Skeletal muscle tissue (tissue), 3 donors: ENCODE measurements at regions not wholly inside any gene's neighbourhood (a gene's known extent, or its start where the extent isn't known, plus 50 kb on each side); places are given as distances from the start of the nearest gene placed in this dataset.

Experiments
- H3K27ac ChIP-seq: one replicate; pipeline ENCODE4 v1.7.0; 2013; ENCODE audit warnings: mild to moderate bottlenecking, low read depth, low read length, inconsistent platforms
- H3K27me3 ChIP-seq, 3 donors: one replicate each; pipeline ENCODE4 v1.7.0; 2013; ENCODE audit warnings: low read length in 3 of 3; ENCODE audit not compliant: control insufficient read depth in 3 of 3, insufficient read depth in 3 of 3
- H3K36me3 ChIP-seq, 3 donors: one replicate each; pipeline ENCODE4 v1.7.0; 2013; ENCODE audit warnings: low read length in 3 of 3; ENCODE audit not compliant: control insufficient read depth in 3 of 3, insufficient read depth in 3 of 3
- H3K4me1 ChIP-seq, 3 donors: one replicate each; pipeline ENCODE4 v1.7.0; 2013; ENCODE audit warnings: low read length in 3 of 3, mild to moderate bottlenecking in 3 of 3; ENCODE audit not compliant: control insufficient read depth in 3 of 3, insufficient read depth in 3 of 3
- H3K4me3 ChIP-seq, 3 donors: one replicate each; pipeline ENCODE4 v1.7.0; 2013; ENCODE audit warnings: low read length in 3 of 3
- H3K9ac ChIP-seq, 3 donors: one replicate each; pipeline ENCODE4 v1.7.0; 2013; ENCODE audit warnings: low read length in 3 of 3, mild to moderate bottlenecking in 3 of 3, moderate library complexity in 2 of 3, low read depth in 1 of 3
- H3K9me3 ChIP-seq, 3 donors: one replicate each; pipeline ENCODE4 v1.7.0; 2013; ENCODE audit warnings: low read length in 3 of 3; ENCODE audit not compliant: control insufficient read depth in 3 of 3
- donor health status: Osteomylitis.

- no peaks in the 10 kb centered on the region for H3K36me3 ChIP-seq
- peaks cover 6 to 11% (median 10%) of the 10 kb centered on the region in 3 donors for H3K27me3 ChIP-seq
- H3K27ac ChIP-seq: no peak overlapping the region
- no peaks in the 10 kb centered on the region for H3K4me1 ChIP-seq
- no peak overlapping the region for H3K4me3 ChIP-seq
- H3K9ac ChIP-seq: no peak overlapping the region
- H3K9me3 ChIP-seq: peaks cover 0 to 6% (median 3%) of the 10 kb centered on the region in 3 donors
Measured at GRCh38 chr22:27429476-27429875, 372.1 kb downstream of the MN1 start.

GRCh38 chr22:27431081-27431480 lies 370.5 kb downstream of the MN1 start:
- H3K4me3 ChIP-seq: no peak overlapping the region
- H3K27me3 ChIP-seq: peaks cover 6 to 11% (median 10%) of the 10 kb centered on the region in 3 donors
- H3K4me1 ChIP-seq: peaks cover 0 to under 1% (median 0%) of the 10 kb centered on the region in 3 donors
- no peak overlapping the region for H3K9ac ChIP-seq
- H3K27ac ChIP-seq: no peak overlapping the region
- H3K36me3 ChIP-seq: no peaks in the 10 kb centered on the region
- H3K9me3 ChIP-seq: peaks cover 0 to 6% (median 3%) of the 10 kb centered on the region in 3 donors

- H3K27ac ChIP-seq: no peak overlapping the region
- no peaks in the 10 kb centered on the region for H3K36me3 ChIP-seq
- peaks cover 6 to 11% (median 10%) of the 10 kb centered on the region in 3 donors for H3K27me3 ChIP-seq
- H3K4me3 ChIP-seq: no peak overlapping the region
- no peak overlapping the region for H3K9ac ChIP-seq
- peaks cover 0 to 6% (median 3%) of the 10 kb centered on the region in 3 donors for H3K4me1 ChIP-seq
- H3K9me3 ChIP-seq: peaks cover 0 to 6% (median 3%) of the 10 kb centered on the region in 3 donors
Measured at GRCh38 chr22:27431896-27432295, 369.7 kb downstream of the MN1 start.

GRCh38 chr22:27433099-27433498 lies 368.5 kb downstream of the MN1 start:
- peaks cover 6 to 11% (median 10%) of the 10 kb centered on the region in 3 donors for H3K27me3 ChIP-seq
- H3K36me3 ChIP-seq: no peaks in the 10 kb centered on the region
- no peak overlapping the region for H3K4me3 ChIP-seq
- peaks cover 0 to 6% (median 3%) of the 10 kb centered on the region in 3 donors for H3K9me3 ChIP-seq
- H3K9ac ChIP-seq: no peak overlapping the region
- peaks cover 4 to 6% (median 6%) of the 10 kb centered on the region in 3 donors for H3K4me1 ChIP-seq
- no peak overlapping the region for H3K27ac ChIP-seq

- H3K27ac ChIP-seq: no peak overlapping the region
- peaks cover 0 to 6% (median 3%) of the 10 kb centered on the region in 3 donors for H3K9me3 ChIP-seq
- H3K9ac ChIP-seq: no peak overlapping the region
- no peaks in the 10 kb centered on the region for H3K36me3 ChIP-seq
- no peak overlapping the region for H3K4me3 ChIP-seq
- peaks cover 3 to 11% (median 7%) of the 10 kb centered on the region in 3 donors for H3K27me3 ChIP-seq
- peaks cover 8 to 12% (median 8%) of the 10 kb centered on the region in 3 donors for H3K4me1 ChIP-seq
Measured at GRCh38 chr22:27433585-27434190, 367.9 kb downstream of the MN1 start.

- Histone ChIP-seq H3K27me3 (peaks cover 0 to 5% (median 3%) of the 10 kb centered on the region in 3 donors), H3K9ac (no peak overlapping the region), H3K4me3 (no peak overlapping the region), H3K4me1 (peaks cover 10 to 16% (median 14%) of the 10 kb centered on the region in 3 donors), H3K36me3 (no peaks in the 10 kb centered on the region), H3K9me3 (peaks cover 0 to 6% (median 3%) of the 10 kb centered on the region in 3 donors), H3K27ac (no peak overlapping the region)
Measured at GRCh38 chr22:27434898-27435297, 366.7 kb downstream of the MN1 start.

- Histone ChIP-seq H3K27me3 (peaks cover 0 to 3% (median under 1%) of the 10 kb centered on the region in 3 donors), H3K9me3 (peaks cover 0 to 6% (median 3%) of the 10 kb centered on the region in 3 donors), H3K36me3 (no peaks in the 10 kb centered on the region), H3K4me1 (peaks cover 10 to 16% (median 14%) of the 10 kb centered on the region in 3 donors), H3K4me3 (no peak overlapping the region), H3K27ac (peak overlapping the region; percentile 25), H3K9ac (no peak overlapping the region)
Measured at GRCh38 chr22:27435844-27436576, 365.5 kb downstream of the MN1 start.

- H3K27me3 ChIP-seq: peaks cover 0 to 7% (median 6%) of the 10 kb centered on the region in 3 donors
- no peak overlapping the region for H3K27ac ChIP-seq
- H3K4me1 ChIP-seq: peaks cover 10 to 16% (median 14%) of the 10 kb centered on the region in 3 donors
- peaks cover 0 to 6% (median 3%) of the 10 kb centered on the region in 3 donors for H3K9me3 ChIP-seq
- no peak overlapping the region for H3K9ac ChIP-seq
- no peak overlapping the region for H3K4me3 ChIP-seq
- no peaks in the 10 kb centered on the region for H3K36me3 ChIP-seq
Measured at GRCh38 chr22:27436591-27436990, 365.0 kb downstream of the MN1 start.

GRCh38 chr22:27437570-27437969 lies 364.0 kb downstream of the MN1 start:
- no peak overlapping the region for H3K9ac ChIP-seq
- no peak overlapping the region for H3K27ac ChIP-seq
- H3K4me1 ChIP-seq: peaks cover 10 to 16% (median 14%) of the 10 kb centered on the region in 3 donors
- peaks cover 0 to 7% (median 7%) of the 10 kb centered on the region in 3 donors for H3K27me3 ChIP-seq
- H3K36me3 ChIP-seq: no peaks in the 10 kb centered on the region
- no peak overlapping the region for H3K4me3 ChIP-seq
- H3K9me3 ChIP-seq: no peaks in the 10 kb centered on the region
